IMR-90 (cell line): ENCODE measurements at regions not wholly inside any gene's neighbourhood (a gene's known extent, or its start where the extent isn't known, plus 50 kb on each side); places are given as distances from the start of the nearest gene placed in this dataset.

Experiments
- ATAC-seq: fragments of 200-7000 bp; cut with Tn5 transposase; 2 replicates; pipeline ENCODE4 v1.9.1; 2020; ENCODE audit warnings: low read depth, mild to moderate bottlenecking, moderate library complexity
- BruUV-seq: library from RNA; stranded (reverse); fragments of 400-500 nt; replicated peaks from 2 replicates; lab custom pipeline; 2021; lab: Mats Ljungman, UMichigan
- CTCF ChIA-PET: fragments of 300-600 bp; formaldehyde crosslinking; extraction: SDS; loops from one replicate; lab custom pipeline; 2021; ENCODE audit warnings: antibody characterized with exemption; lab: Yijun Ruan, JAX
- POLR2A ChIA-PET: fragments of 300-600 bp; sonication (Branson Sonifier 250); formaldehyde crosslinking; loops from one replicate; lab custom pipeline; 2022; ENCODE audit warnings: antibody characterized with exemption; ENCODE audit not compliant: unreplicated experiment; lab: Charles Lee
- DNase-seq: peaks from one replicate; pipeline ENCODE4 v3.0.0; 2013
- H2AFZ ChIP-seq: replicated peaks from 2 replicates; pipeline ENCODE3; 2013; ENCODE audit warnings: low read length, mild to moderate bottlenecking; ENCODE audit not compliant: poor library complexity
- H2AK5ac ChIP-seq: 2 replicates; pipeline ENCODE4 v1.6.1; 2013; ENCODE audit warnings: low read depth, low read length, inconsistent platforms
- H2AK9ac ChIP-seq: replicated peaks from 2 replicates; pipeline ENCODE3; 2013; ENCODE audit warnings: mild to moderate bottlenecking, low read depth, low read length, moderate library complexity; ENCODE audit not compliant: poor library complexity
- H2BK120ac ChIP-seq: 2 replicates; pipeline ENCODE4 v1.6.1; 2013; ENCODE audit warnings: low read depth, low read length, inconsistent platforms
- H2BK15ac ChIP-seq: 3 replicates; pipeline ENCODE4 v1.6.1; 2013; ENCODE audit warnings: low read depth, low read length, inconsistent platforms
- H2BK20ac ChIP-seq: 2 replicates; pipeline ENCODE4 v1.6.1; 2013; ENCODE audit warnings: low read depth, mild to moderate bottlenecking, inconsistent platforms, low read length, moderate library complexity
- H2BK5ac ChIP-seq: 2 replicates; pipeline ENCODE4 v1.6.1; 2013; ENCODE audit warnings: mild to moderate bottlenecking, low read depth, low read length, inconsistent platforms; ENCODE audit not compliant: poor library complexity, severe bottlenecking
- H3K14ac ChIP-seq: replicated peaks from 2 replicates; pipeline ENCODE4 v1.6.1; 2013; ENCODE audit warnings: low read depth, low read length, inconsistent platforms
- H3K18ac ChIP-seq: 2 replicates; pipeline ENCODE4 v1.6.1; 2013; ENCODE audit warnings: low read depth, low read length, control low read depth
- H3K23ac ChIP-seq: 2 replicates; pipeline ENCODE4 v1.6.1; 2013; ENCODE audit warnings: low read depth, low read length, inconsistent platforms
- H3K27ac ChIP-seq: 2 replicates; pipeline ENCODE4 v1.5.1; 2013; ENCODE audit warnings: mild to moderate bottlenecking, control low read depth, low read length; ENCODE audit not compliant: insufficient read depth
- H3K27me3 ChIP-seq: 2 replicates; pipeline ENCODE4 v1.6.1; 2013; ENCODE audit warnings: low read length; ENCODE audit not compliant: control insufficient read depth, insufficient read depth
- H3K36me3 ChIP-seq: 2 replicates; pipeline ENCODE4 v1.6.1; 2013; ENCODE audit warnings: low read length, mixed read lengths; ENCODE audit not compliant: control insufficient read depth, insufficient read depth
- H3K4ac ChIP-seq: 2 replicates; pipeline ENCODE4 v1.6.1; 2013; ENCODE audit warnings: low read depth, low read length, inconsistent platforms
- H3K4me1 ChIP-seq: 2 replicates; pipeline ENCODE4 v1.6.1; 2013; ENCODE audit warnings: low read length, mixed read lengths; ENCODE audit not compliant: control insufficient read depth, insufficient read depth
- H3K4me2 ChIP-seq: 2 replicates; pipeline ENCODE4 v1.6.1; 2013; ENCODE audit warnings: low read depth, mild to moderate bottlenecking, control low read depth, low read length, moderate library complexity
- H3K4me3 ChIP-seq: 2 replicates; pipeline ENCODE4 v1.5.1; 2013; ENCODE audit warnings: low read depth, mild to moderate bottlenecking, control low read depth, low read length, moderate library complexity; ENCODE audit not compliant: insufficient read depth
- H3K56ac ChIP-seq: 2 replicates; pipeline ENCODE4 v1.6.1; 2013; ENCODE audit warnings: low read length, inconsistent platforms; ENCODE audit not compliant: insufficient read depth; ENCODE audit errors: extremely low read depth
- H3K79me1 ChIP-seq, 2 experiments: 2 replicates each; pipeline ENCODE4 v1.6.1; 2013; ENCODE audit warnings: low read length in 2 of 2, inconsistent platforms in 1 of 2, low read depth in 1 of 2
- H3K9ac ChIP-seq: 2 replicates; pipeline ENCODE4 v1.6.1; 2013; ENCODE audit warnings: low read depth, low read length, control low read depth
- H3K9me1 ChIP-seq: 2 replicates; pipeline ENCODE4 v1.6.1; 2013; ENCODE audit warnings: low read length, inconsistent platforms; ENCODE audit not compliant: insufficient read depth
- H3K9me3 ChIP-seq: 2 replicates; pipeline ENCODE4 v1.6.1; 2013; ENCODE audit warnings: low read length; ENCODE audit not compliant: control insufficient read depth, insufficient read depth
- H4K20me1 ChIP-seq: 2 replicates; pipeline ENCODE4 v1.6.1; 2013; ENCODE audit warnings: low read length, inconsistent platforms; ENCODE audit not compliant: insufficient read depth
- H4K5ac ChIP-seq: 2 replicates; pipeline ENCODE4 v1.6.1; 2013; ENCODE audit warnings: mild to moderate bottlenecking, low read depth, low read length, control low read depth
- H4K8ac ChIP-seq, 2 experiments: 2 replicates each; pipeline ENCODE4 v1.6.1; 2013; ENCODE audit warnings: low read depth in 2 of 2, low read length in 2 of 2, control low read depth in 1 of 2, inconsistent platforms in 1 of 2
- H4K91ac ChIP-seq: 2 replicates; pipeline ENCODE4 v1.6.1; 2013; ENCODE audit warnings: low read depth, low read length, inconsistent platforms; ENCODE audit not compliant: insufficient read depth
- ELK1 ChIP-seq: fragments of 150-350 bp; IDR thresholded peaks from 2 replicates; pipeline ENCODE4 v1.6.1; 2016; ENCODE audit warnings: low read depth, mild to moderate bottlenecking, low read length, moderate library complexity, borderline replicate concordance
- FOS ChIP-seq: fragments of 150-350 bp; IDR thresholded peaks from 2 replicates; pipeline ENCODE4 v1.6.1; 2016; ENCODE audit warnings: low read depth, low read length
- WGBS, 2 experiments: methylation state at CpG; one replicate each; pipeline versions ENCODE4 v1.1.5 to v1.1.7; 2013; ENCODE audit warnings: missing lambda C conversion rate in 2 of 2; ENCODE audit not compliant: insufficient read length in 1 of 2; ENCODE audit errors: extremely low coverage in 2 of 2; 5-methylcytosine and 5-hydroxymethylcytosine counted together
- dilution Hi-C: fragments of 300-500 bp; cut with HindIII; formaldehyde crosslinking; loops from one replicate; pipeline ENCODE4 v1.14.3; 2018; ENCODE audit warnings: low sequenced_read_pairs; ENCODE audit not compliant: unreplicated experiment
- in situ Hi-C: fragments of 300-500 bp; cut with MboI; formaldehyde crosslinking; loops from 3 replicates; pipeline ENCODE4 v1.14.3; 2019; ENCODE audit warnings: low sequenced_read_pairs, inconsistent platforms, mixed read lengths
- intact Hi-C: fragments of 100-400 bp; cut with micrococcal nuclease; formaldehyde crosslinking; loops from 2 replicates; pipeline ENCODE4 v1.10.0; 2022

- no peak for ATAC-seq
Measured at GRCh38 chr6:134564705-134565104, 246.8 kb upstream of the SGK1 start.

More at GRCh38 chr6:134564705-134565104, 246.8 kb upstream of the SGK1 start:
- DNase-seq, result no peak
- H3K4me1 ChIP-seq, result no peaks in the 10 kb centered on the region
- no TSS peak for BruUV-seq
- H3K36me3 ChIP-seq, result no peaks in the 10 kb centered on the region
- no peak overlapping the region for H3K14ac ChIP-seq
- no peak overlapping the region for H3K9ac ChIP-seq
- H2AK9ac ChIP-seq, result no peak overlapping the region
- no peak overlapping the region for H4K91ac ChIP-seq
- intact Hi-C loops (no loop called here), dilution Hi-C loops (no loop called here), in situ Hi-C loops (no loop called here)
- CTCF ChIA-PET, result no interaction called here
- no peak overlapping the region for H3K4me3 ChIP-seq
- H3K23ac ChIP-seq, result no peak overlapping the region
- H3K9me3 ChIP-seq, result no peaks in the 10 kb centered on the region
- H4K20me1 ChIP-seq, result no peaks in the 10 kb centered on the region
- no peaks in the 10 kb centered on the region for H3K27me3 ChIP-seq
- no peak overlapping the region for H3K27ac ChIP-seq
- no peak overlapping the region for H4K5ac ChIP-seq
- POLR2A ChIA-PET, result no interaction called here
- WGBS, 2 experiments, result no CpG with 5 or more reads among the region's 5 CpGs
- 0 out of 2 replicates have a peak overlapping the region, but pooled peaks have one; percentile 1 for H3K4ac ChIP-seq
- H2BK120ac ChIP-seq, result no peak overlapping the region
- H2AK5ac ChIP-seq, result no peak overlapping the region
- H3K79me1 ChIP-seq, result no peaks in the 10 kb centered on the region
- no peak overlapping the region for H2BK15ac ChIP-seq
- no peaks in the 10 kb centered on the region; the same call in 1 of the 2 replicates for H3K9me1 ChIP-seq
- H3K56ac ChIP-seq, result no peak overlapping the region
- H3K18ac ChIP-seq, result no peak overlapping the region
- no peak overlapping the region for H2BK20ac ChIP-seq
- no peak overlapping the region for H3K4me2 ChIP-seq
- no peak overlapping the region for H4K8ac ChIP-seq
- TF ChIP-seq ELK1 (no peak), FOS (no peak)
- no peak overlapping the region for H2BK5ac ChIP-seq
- no peak overlapping the region for H2AFZ ChIP-seq
